ENCODE measurements at regions not wholly inside any gene's neighbourhood (a gene's known extent, or its start where the extent isn't known, plus 50 kb on each side); places are given as distances from the start of the nearest gene placed in this dataset.

GRCh38 chr4:1575418-1576303 is 108.5 kb downstream of the FAM53A start:
- TF ChIP-seq CTCF (conservative IDR thresholded peaks at IDR 0.05; ENCODE audit: low read depth, low read length), result no peak
- TF ChIP-seq EZH2 (IDR thresholded peaks at IDR 0.05; ENCODE audit: borderline replicate concordance, low read depth, low read length, poor library complexity, severe bottlenecking), result no peak

All from A673 (cell line).